GM21717 (cell line): ENCODE measurements at regions not wholly inside any gene's neighbourhood (a gene's known extent, or its start where the extent isn't known, plus 50 kb on each side); places are given as distances from the start of the nearest gene placed in this dataset.
"Not testable (repeated sequence)": the region's sequence is repeated elsewhere in the genome, so short reads cannot be mapped to it uniquely, and the experiment has no call there.

Experiments
- ATAC-seq: cut with Tn5 transposase; IDR thresholded peaks from one replicate; pipeline ENCODE4 v1.9.1; 2021; ENCODE audit warnings: mild to moderate bottlenecking, moderate library complexity; ENCODE audit not compliant: unreplicated experiment

DNA sequence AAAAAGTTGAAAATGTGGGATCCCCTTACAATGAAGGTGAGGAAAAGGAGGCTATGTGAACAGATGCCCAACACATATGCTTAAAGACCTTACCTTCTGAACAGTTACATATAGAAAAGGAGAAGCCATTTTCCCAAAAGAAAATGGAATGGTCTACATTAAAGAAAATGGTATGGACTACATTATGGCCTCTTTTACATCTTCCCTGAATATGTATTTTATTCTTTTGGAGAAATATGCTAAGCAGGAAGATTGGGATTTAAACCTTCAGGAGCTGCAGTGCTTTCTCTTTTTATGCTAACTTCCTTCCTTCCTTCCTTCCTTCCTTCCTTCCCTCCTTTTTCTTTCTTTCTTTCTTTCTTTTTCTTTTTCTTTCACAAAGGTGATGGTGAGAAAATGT, 155.4 kb downstream of the SEC23IP start:
- ATAC-seq: no peak

DNA sequence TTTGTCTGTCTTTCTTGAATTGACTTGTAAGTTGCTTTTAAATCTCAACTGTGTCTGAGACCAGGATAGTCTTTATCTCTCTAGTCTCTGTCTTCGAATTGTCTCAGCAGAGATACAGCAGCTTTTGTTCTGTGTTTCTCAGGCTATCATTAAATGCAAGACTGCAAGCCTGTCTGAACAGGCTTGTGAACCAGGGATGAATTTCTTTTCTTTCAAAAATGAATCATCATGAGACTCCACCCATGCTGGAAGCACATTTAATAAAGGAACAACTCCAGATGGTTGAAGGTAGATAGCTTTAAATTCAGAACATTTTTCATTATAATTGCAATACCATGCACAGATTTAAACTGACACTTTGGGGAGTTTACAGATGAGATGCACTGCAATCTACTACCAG, 155.9 kb downstream of the SEC23IP start:
- ATAC-seq: no peak

DNA sequence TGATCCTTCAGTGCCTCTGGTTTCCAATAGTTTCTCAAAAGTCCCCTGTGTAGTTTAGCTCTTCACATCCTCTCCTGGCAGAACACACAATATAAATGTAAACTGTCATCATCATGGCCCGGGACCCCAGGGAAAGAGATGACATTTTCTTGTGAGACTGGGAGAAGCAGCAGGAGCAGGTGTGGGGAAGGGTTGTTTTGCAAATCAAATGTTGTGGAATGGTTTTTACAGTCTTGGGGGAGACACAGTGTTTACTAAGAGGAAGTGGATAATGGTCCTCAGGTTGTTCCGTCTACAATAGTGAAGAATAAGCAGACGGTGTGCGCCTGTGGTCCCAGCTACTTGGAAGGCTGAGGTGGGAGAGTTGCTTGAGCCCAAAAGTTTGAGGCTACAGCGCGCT, 159.1 kb downstream of the SEC23IP start:
- ATAC-seq: no peak

DNA sequence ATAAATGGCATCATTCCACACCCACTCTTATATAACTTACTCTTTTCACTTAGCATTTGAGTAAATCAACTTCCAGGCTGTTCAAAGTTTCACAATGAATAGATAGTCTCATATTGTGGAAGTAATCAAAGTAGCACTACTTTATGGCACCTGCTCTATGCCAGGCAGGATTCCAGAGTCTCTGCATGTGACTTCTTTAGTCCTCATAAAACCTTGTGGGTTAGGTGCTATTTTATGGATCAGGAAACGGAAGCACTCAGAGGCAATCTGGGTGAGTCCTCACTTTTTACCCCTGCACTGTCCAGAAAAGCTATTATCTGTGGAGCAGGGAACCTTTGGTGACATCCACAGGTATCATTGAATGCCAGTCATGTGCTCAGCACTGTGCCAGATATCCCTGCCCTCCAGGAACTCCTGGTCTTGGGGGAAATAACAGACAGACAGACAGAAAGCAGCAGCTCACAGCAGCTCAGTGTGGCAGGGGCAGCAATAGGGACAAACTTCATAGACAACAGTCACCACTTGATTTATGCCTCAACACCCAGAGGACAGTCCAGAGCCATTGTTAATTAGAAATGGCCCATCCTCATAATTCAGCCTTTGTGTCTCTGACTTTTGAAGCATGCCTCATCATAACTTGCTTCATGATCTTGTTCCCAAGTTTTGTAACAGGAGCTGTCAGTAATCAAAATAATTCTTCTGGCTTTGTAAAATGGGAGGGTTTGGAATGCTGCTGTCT, 160.6 kb downstream of the SEC23IP start:
- no peak for ATAC-seq

DNA sequence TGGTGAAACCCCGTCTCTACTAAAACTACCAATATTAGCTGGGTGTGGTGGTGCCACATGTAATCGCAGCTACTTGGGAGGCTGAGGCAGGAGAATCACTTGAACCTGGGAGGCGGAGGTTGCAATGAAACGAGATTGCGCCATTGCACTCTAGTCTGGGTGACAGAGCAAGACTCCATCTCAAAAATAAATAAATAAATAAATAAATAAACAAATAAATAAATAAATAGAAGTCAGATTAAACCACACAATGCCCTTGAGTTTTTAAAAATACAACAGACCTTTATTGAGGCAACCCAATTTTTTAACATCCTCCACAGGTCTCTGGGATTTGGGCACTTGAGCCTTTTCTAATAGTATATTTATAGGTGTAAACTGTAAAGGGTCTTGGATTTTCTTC, 167.3 kb downstream of the SEC23IP start:
- not testable (repeated sequence) for ATAC-seq

DNA sequence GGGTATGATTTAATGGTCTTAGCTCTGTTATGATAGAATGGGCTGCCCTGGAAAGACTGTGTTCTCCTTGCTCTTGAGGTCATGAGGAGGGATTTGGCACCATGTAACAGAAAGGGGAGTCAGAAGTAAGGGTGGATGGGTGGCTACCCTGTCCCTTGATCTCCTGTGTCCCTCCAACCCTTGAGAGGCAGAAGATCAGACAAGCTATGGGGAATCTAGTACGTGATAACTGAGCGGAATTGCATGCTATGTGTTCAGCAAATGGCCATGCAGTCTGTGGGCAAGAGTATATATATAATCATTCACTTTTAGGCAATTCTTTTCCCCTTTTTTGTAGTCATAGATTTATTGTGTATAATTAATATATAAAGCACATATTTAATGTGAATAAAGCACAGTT, 174.9 kb downstream of the SEC23IP start:
- no peak for ATAC-seq

DNA sequence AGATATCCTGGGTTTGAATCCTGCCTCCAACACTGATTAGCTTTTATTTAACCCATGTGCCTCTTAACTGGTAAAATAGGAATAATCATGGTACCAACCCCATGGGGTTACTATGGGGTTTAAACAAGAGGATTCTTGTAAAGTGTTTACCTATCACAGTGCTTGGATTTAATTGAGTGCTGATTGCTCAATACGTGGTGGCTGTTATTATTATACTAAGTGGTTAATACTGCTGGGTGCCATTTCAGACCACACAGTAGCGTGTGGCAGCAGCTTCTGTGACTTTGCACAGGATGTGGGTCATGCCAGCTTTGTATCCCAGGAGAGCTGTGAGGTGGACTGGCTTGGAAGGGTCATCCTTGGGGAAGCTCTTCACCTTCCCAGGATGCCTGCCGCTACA, 177.2 kb downstream of the SEC23IP start:
- ATAC-seq: no peak

DNA sequence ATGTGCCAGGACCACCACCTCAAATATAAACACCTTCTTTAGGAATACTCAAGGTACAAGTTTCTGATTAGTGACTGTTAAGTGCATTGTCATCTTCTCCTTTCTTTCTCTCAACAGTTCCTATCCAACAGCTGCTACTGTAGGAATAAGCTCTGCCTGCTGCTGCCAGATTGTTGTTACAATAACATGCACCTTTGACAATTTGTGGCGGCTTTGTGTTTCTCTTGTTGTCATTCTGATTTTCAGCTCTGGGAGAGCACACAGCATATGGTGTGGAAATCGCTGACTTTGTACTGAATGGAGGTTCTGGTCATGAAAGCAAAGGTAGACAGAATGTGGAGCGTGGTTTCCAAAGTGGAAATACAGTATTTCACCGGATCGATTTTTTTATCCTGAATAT, 182.8 kb downstream of the SEC23IP start:
- no peak for ATAC-seq

DNA sequence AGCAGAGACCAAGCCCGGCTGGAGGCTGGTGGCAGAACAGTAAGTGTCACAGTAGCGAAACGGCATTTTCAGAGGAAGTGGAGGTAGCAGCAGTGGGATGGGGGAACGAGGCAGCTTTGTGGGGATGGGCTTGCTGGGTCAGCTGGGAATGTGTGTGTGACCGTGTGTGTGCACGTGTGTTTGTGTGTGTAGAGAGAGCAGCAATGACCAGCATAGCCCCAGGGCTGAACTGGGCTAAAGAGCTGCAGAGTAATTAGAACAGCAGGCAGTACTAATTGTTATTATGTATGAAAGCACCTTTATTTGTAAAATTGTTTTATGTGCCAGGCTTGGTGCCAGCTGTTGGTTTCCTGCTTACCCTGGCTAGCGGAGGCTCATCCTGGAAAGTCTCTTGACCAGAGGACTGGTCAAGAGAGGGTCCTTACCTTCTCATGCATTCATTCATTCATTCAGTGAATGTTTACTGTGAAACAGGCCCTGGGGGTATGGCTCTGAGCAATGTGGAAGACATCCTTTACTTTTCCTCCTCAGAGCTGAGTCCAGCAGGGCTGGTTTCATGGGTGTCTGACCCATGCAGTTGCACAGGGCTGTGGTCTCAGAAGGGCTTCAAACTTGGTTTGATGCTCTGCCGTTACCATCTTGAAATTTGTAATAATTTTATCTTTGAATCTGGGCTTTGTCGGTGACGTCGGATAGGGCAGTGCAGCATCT, 184.6 kb downstream of the SEC23IP start:
- no peak for ATAC-seq

DNA sequence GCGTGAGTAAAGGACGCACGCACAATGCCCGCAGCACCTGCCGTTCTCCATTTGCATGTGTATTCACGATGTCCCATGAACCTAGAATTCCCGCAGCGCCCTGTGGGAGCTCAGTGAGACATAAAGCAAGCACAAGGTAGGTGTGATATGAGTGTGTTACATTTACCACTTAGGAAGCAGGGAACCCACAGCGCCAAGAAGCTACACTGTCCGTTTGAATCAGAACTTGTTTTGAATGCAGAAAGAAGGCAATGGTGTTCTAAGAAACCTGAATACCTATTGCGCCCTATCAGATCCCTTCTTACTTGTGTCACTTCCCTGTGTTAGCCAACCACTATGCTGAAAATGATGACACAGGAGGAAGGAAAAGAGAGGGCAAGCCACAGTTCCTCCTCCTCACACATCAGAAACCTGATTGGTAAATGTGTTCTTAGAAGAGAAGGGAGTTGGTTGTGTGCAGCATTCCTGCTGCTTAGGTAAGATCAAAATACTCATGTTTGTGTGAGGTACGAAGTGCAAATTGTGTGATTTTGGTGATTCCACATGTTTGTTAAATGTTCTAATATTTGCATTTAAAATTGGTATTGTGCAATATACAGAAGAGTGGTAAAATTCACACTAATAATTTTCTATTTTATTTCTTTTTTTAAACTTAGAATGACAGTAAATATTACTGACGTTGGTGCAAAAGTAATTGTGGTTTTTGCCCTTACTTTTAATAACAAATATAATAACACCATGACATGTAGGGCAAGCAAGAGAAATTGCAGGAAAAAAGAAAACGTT, 185.4 kb downstream of the SEC23IP start:
- no peak for ATAC-seq

DNA sequence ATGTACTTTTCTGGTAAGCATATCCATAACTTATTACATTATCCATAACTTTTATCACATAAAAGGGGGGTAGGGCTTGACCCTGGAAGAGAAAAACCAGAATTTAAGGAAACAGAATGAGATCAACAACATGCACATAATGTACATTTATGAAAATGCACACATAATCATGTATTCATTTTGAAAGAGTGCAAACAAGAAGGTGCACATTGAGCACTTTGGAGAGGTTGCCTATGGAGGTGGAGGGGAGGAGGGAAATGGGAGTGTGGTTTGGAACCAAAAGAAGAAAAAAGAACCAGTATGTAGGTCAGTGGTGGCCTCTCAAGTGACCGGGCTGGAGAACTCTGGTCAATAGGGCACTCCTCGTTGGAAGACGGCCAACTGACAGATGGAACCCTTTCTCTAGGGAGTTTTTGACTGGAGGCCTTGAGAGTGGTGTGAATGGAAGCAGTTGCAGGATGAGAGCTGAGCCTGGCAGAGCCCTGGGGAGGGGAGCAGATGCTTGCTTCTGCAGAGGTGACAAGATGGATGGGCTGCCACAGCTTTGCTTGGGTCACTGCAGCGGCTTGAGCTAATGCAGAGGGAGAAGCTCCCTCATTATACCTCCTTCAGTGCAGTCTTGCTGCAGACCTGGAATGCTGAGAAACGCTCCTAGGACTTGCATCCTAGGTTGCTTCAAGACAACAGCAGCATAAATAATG, 192.7 kb downstream of the SEC23IP start:
- no peak for ATAC-seq

DNA sequence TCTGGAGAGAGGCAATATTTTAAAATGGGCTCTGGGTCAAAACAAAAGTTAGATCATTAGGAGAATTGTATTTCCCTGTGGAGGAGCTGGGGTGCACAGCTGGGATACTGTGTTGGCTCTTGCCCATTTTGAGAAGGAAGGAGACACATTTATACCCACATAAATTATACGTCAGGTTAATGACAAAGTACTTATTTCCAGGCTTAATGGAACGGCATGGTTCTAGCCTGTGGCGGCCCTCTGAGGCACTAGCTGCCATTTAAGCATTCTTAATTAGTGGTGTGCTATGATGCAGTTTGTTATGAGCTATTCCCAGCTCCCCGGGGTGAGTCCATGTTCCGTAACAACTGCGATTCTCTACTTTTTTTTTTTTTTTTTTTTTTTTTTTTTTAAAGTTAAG, 193.5 kb downstream of the SEC23IP start:
- ATAC-seq: no peak

DNA sequence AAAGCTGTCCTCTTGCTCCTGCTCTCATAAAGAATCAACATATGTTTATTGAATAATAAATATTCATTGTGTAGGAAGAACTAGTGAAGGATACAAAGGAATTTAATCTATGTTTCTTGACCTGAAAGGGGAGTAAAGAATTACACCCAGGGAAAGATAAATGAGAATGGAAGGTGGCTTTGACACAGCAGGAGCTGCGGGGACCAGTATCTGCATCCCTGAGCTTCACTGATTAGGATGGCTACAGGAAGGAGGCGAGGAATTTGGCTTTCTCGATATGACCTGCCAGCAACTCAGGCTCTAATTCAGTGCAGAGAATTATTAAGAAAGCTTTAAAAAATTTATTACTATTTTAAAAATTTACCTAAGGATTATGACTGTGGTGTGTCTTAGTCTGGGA, 194.6 kb downstream of the SEC23IP start:
- ATAC-seq: no peak

DNA sequence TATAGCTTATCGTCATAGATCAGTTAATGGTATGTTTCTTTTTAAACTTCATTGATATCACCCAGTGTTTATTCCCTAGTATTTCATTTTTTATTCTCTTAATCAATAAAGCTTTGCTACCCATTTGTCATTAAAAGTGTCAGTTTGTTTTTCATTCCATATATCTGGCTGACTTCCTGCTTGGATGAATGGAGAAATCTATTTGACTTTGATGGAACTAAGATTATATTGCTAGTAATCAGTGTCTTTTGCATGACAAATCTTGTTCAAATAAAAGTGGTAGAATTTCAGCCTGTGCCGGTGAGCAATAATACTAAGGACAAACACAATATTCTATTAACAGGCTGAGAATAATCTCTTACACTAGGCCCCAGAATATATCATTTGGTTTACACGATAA, 203.3 kb downstream of the SEC23IP start:
- ATAC-seq: no peak

DNA sequence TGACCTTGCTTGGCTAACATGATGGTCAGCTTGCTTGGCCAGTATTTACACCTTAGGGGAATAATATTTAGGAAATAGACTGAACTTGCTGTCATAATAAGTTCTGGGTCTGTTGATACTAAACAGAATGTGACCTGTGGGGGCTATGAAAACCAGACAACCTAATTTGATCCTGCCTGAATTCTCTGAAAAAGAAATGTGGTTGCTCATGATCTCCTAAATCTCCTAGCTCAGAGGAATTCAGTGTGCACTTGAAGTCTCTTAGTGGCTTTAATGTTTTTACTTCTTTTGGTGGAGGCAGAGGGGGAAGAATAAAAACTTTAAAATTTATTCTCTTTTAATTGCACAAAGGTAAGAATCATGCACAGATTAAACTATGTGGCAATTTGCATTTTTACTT, 205.2 kb downstream of the SEC23IP start:
- no peak for ATAC-seq

DNA sequence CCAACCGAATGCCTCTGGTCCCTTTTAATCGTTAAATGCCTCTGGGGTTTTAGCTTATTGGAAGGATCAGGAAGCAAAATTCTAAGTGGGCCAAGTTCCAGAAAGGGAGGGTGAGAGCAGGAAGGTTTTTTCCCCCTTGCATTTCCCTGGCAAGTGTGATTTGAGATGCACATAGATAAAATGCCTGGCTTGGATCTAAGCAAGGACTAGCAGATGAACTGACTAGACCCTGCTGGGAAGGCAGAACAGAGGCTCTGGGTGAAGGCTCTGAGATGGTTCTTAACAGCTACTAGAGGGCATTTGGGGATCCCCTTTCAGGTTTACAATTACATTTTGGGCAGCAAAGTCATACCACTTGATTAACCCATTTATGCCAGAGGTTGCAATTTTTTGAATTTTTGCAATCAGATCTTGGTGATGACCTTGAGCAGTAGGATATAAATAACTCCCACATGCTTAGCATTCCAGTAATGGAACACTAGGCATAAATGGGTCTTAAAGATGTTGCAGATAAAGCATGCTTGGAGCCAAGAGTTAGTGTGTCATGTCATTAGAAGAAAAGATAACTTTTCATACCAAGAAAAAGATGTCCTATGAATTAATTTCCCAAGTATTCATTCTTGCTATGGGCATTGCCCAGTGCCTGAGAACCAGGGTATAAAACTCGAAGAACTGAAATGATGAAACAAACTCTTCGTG, 205.9 kb downstream of the SEC23IP start:
- no peak for ATAC-seq

DNA sequence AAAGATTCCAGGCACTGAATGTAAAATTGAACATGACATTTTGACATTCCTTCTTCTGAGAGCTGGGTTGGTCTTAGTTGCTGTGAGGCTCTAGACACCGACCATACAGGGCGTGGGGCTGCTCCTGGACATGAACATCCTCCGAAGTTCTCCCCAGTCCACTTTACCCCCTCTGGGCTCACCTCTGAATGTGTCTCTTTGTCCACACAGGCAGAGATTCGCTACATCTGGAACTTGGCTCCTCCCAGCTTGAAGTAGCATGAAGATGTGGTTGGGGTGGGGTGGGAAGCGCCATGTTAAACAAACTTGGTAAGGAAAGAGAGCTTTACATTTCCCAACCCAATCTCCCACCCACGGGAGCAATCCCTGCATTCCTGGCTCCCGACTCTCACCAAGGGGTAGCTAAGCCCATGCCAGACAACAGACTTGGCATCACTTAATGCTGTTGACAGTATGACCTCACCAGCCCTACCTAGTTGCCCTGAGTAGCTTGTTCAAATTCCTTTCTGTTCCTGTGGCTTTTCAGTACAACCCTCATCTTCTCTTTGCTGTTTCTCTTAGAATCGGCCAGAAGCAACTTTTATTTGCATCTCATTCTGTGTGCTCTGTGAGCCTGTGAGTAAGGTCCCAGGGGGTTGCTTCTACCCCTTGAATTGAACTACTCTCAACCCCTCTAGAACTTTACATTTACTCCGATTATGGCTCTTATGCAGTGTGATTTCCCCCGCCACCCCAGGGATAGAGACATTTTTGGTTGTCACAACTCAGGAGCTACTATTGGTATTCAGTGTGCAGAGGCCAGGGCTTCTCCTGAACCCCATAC, 211.4 kb downstream of the SEC23IP start:
- ATAC-seq: no peak

DNA sequence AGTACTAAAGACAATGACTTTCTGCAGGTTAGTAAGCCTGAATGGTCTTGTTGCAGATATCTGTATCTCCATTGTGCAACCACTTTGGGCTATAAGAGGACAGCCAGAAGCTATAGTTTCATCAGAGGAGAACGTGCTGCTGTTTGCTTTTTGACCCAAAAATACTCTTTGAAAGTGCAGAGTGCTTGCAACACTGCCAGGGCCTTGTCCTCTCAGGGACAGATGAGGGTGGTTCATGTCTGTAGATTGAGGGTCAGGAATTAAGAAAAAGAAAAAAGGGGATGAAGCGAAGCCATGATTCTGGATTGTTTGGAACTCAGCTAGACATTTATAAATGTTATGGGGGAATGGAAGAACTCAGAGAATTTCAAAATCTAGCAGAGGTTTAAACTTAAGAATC, 212.5 kb downstream of the SEC23IP start:
- no peak for ATAC-seq

DNA sequence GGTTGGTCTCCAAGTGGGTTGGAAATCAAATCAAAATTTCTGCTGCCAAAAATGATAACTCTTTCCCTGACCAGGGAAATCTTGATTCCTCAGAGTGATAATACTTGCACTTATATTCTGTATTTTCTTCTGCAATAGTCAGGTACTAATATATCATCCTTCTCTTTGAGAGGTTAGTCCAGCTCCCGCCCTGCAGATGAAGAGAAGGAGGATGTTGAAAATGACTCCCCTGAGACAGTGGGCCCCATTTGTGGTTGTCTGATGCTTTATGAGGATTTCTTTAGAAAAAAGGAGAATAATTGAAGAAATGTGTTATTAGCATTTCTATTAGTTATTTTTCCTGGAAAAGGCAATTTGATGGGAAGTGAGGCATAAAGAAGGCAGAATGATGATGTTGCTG, 213.0 kb downstream of the SEC23IP start:
- ATAC-seq: no peak

DNA sequence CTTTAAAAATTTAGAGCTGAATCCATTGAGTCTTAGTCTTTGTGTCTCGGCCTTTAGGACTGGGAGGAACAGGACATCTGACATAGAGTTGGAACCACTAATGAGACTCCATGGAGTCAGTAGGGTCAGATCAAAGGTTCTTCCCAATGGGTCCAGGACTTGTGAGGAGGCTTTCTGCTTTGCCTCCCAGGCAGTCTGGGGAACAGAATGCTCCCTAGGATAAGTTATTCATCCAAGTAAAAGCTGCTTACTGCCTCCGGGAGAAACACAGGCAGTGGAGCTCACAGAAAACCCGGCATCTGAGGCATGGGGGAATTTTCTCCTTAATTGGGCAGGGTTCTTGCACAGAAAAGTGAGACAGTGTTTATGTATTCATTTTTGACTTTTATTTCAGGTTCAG, 216.4 kb downstream of the SEC23IP start:
- no peak for ATAC-seq
